ENCODE measurements at regions not wholly inside any gene's neighbourhood (a gene's known extent, or its start where the extent isn't known, plus 50 kb on each side); places are given as distances from the start of the nearest gene placed in this dataset.

GRCh38 chr9:31071606-31072286 is 1312.7 kb upstream of the ACO1 start:
- no peak for DNase-seq

DNA sequence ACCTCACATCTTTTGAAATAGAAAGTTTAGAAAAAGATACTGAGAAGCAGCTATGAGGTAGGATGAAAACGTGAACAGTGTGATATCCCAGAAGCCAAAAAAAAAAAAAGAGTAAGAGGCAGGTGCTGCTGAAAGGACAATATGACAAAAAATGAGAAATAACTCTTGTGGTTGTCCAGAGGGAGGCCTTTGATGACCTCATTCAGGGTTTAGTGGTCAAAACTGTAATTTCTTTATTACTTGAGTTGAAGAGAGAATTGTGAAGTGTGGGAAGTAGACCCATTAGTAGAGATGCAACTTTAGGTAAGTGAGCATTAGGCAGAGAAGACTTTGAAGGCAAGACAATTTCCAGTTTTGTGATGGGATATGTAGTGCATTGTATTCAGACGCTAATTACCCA is 1306.3 kb upstream of the ACO1 start:
- DNase-seq, result no peak

- DNase-seq, result no peak
Observed at GRCh38 chr9:31084350-31084749, 1300.1 kb upstream of the ACO1 start.

DNA sequence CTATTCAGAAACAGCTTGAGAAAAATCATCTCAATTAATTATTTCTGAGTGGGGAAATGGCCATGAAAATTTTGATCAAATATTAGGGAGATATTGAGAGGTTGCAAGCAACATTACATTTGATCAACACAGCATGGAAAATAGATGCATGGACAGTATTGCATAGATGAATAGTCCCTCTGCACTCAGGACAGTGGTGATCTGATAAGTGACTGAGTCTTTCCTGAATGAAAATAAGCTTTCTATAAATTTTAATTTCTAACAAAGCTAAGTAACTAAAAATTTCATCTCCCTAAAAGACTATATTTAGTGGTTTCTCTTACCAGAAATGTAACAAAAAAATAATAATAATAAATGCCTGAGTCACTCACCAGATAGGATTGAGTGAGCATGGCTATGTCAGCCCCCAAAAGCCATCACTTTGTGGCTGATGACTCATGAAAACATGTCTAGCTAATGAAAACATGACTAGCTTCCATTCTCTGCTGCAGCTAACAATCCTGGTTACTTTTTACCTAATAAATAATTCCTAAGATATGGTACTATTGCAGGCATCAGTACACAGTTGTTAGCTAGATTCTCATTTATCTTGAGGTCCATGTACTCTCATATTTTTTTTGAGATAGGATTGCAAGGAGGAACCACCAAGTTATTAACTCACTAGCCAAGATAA is 1294.8 kb upstream of the ACO1 start:
- DNase-seq, result no peak

- no peak for DNase-seq
Observed at GRCh38 chr9:31100311-31100710, 1284.1 kb upstream of the ACO1 start.

- DNase-seq, result no peak
Observed at GRCh38 chr9:31103836-31104235, 1280.6 kb upstream of the ACO1 start.

DNA sequence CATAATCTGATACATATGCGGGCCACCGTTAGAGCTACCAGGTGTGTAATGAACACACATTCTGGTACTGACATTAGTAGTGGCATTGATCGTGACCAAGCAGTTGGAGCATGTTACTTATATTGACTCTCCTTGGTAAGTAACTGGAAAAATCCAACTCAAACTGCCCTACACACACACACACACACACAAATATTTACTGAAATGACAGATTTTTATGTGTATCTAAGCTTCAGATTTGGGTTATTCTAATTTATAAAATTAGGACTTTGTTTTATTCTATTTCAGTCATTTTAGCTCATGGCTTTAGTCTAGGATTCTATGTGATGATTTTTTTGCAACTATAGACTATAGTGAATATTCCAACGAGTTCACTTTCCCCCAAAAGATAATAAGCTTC is 1280.2 kb upstream of the ACO1 start:
- DNase-seq, result no peak

GRCh38 chr9:31112491-31112890 is 1272.0 kb upstream of the ACO1 start:
- no peak for DNase-seq

GRCh38 chr9:31114346-31114745 is 1270.1 kb upstream of the ACO1 start:
- DNase-seq, result no peak

GRCh38 chr9:31119890-31120454 is 1264.5 kb upstream of the ACO1 start:
- DNase-seq, result peak; percentile 5

- DNase-seq, result no peak
Observed at GRCh38 chr9:31124389-31124788, 1260.1 kb upstream of the ACO1 start.

DNA sequence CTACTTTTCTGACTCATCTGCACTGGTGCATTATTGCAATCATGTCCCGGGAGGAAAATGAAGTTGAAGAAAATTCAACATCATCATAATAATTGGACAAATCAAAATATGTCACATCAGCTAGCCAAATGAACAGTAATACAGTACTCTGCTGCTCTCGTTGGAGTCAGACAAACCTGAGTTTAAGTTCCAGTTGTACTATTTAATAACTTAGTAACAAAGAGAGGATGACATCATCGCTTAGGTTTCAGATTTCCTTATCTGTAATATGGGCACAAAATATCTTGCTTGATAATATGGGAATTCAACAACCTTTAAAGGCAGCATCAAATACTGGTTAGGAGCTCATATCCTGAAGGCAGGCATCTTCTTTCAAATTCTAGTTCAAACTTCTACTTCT is 1248.9 kb upstream of the ACO1 start:
- no peak for DNase-seq

GRCh38 chr9:31136524-31136923 is 1247.9 kb upstream of the ACO1 start:
- no peak for DNase-seq

- DNase-seq, result no peak
Observed at GRCh38 chr9:31137176-31138160, 1247.0 kb upstream of the ACO1 start.

GRCh38 chr9:31140316-31140715 is 1244.1 kb upstream of the ACO1 start:
- DNase-seq, result no peak

GRCh38 chr9:31142456-31142855 is 1242.0 kb upstream of the ACO1 start:
- DNase-seq, result no peak

GRCh38 chr9:31144614-31145013 is 1239.8 kb upstream of the ACO1 start:
- no peak for DNase-seq

DNA sequence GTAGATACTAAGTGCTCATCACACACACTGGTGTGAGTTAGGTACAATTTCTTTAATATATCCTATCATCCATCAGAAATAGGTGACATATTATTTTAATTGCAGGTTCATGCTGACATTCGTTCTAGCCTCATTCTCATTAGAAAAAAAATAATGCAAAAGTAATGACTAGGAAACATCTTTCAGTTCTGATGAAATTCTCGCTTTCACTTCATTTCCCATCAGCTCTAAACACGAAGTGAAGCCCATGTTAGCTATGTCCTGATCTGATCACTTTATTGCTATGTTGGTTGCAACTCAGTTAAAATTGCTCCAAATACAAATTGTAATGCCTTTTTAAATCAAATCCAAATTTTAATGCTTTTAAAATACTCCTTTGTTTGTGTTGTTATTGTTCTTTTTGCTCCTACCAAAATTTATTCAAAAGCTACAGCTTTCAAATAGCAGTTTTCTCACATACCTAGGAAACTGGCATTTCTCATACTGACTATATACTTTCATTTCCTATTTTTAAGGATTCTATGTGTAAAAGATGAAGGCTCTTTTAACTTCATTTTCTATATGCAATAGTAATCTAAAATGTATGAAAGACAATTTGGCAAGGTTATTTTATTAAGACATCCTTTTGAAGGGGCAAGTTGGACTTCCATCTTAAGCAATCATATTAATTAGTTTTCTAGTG is 1237.8 kb upstream of the ACO1 start:
- DNase-seq, result no peak

DNA sequence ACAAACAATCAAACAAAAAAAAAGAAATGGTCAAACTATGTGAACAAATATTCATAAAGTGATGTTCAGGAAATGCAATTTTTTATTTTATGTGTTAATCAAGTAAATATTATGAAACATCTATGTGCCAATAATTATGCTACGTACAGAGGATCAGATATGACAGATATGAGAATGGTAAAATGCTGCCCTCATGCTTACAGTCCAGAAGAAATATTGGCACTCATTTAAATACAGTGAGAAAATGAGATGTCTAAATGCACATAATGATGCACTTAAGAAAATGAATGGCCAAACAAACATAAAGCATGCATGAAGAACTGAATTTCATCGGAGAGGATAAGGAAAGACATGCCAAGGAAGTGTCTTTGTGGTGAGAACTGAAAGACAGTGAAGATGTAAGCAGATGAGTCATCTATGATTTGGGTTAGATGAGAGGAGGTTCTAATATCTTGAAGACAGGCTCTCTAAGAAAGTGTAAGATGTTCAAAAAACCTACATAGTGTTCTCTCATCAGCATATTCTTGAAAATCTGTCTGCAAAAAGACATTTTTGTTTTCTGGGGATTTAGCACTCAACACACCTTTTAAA is 1231.1 kb upstream of the ACO1 start:
- no peak for DNase-seq

DNA sequence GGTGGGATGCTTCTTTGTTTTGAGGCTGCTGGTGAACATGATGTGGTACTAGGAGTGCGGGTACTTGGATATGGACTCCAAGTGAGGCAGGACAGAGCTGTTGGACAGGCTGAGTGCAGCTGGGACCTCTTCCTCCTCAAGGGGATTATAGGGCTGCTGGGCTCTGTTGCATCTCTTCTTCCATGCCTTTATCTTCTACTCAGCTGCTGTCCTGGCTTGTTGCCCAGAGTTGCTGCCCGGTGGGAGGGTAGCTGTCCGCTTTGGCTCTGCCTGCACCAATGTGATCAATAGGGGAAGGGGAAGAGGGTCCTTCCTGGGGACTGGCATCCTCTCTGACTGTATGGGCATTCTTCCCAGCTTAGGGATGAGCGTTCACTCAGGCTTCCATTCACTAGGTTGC is 1217.9 kb upstream of the ACO1 start:
- DNase-seq, result no peak

- DNase-seq, result no peak
Observed at GRCh38 chr9:31168161-31168560, 1216.3 kb upstream of the ACO1 start.

GRCh38 chr9:31174681-31175080 is 1209.8 kb upstream of the ACO1 start:
- DNase-seq, result no peak

Data from CD4-positive, alpha-beta T cell treated with Interferon gamma for 1 hour (primary cell).